NCI-H2171 treated with DMSO at 0.1 percent for 48 hours (cell line): ENCODE measurements at regions not wholly inside any gene's neighbourhood (a gene's known extent, or its start where the extent isn't known, plus 50 kb on each side); places are given as distances from the start of the nearest gene placed in this dataset.

Experiments
- DNase-seq: peaks from one replicate; lab custom pipeline; 2025; lab: John Stamatoyannopoulos, UW

- DNase-seq: peak; percentile 88
These were observed 61.3 kb downstream of the PMAIP1 start for GRCh38 chr18:59961070-59961469.

DNA sequence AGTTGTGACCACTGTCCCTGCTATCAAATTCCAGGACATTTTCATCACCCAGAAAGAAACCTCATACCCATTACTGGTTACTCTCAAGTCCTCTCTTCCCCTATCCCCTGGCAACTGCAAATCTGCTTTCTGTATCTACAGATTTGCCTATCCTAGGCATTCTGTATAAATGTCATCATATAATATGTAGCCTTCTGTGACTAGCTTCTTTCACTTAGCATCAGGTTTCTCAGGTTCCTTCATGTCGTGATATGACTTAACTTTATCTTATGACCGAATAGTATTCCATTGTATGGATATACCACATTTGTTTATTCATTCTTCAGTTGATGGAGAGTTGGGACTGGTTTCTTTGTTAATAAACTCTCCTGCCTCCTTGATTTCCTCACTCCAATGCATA, 60.5 kb downstream of the PMAIP1 start:
- no peak for DNase-seq

DNA sequence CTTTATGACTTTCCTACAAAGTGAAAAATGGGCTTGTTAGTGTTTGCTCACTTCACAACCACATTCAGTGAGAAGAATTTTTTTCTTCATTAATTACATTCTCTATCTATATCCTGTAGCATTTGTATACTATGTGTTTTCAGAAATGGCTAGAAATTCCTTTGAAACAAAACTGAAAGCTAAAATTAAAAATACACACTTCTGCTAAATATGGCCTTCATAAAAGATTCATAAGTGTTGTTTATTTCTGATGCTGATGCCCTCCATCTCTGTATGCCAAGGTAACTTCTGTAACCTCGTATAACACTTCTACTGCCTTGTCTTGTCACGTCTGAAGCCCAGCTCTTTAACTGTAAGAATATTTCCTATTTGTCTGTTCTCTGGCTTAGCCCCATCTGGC, 59.8 kb downstream of the PMAIP1 start:
- peak; percentile 34 for DNase-seq

DNA sequence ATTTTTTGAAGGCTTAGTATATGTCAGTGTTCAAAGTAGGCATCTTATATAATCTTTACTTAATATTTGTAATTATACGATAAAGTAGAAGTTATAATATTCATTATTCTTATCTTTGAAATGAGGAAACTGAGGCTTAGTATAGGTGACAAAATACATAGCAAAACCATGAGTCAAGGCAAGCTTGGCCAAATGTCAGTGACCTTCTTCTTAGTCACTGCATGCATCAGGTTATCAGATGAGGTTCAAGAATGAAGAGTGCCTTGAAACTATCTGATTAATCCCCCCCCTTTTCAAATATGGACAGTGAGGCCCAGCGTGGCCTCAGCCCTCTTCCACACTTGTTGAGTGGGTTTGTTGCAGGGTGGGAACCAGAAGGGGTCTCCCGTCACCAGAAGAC, 59.3 kb downstream of the PMAIP1 start:
- no peak for DNase-seq

DNA sequence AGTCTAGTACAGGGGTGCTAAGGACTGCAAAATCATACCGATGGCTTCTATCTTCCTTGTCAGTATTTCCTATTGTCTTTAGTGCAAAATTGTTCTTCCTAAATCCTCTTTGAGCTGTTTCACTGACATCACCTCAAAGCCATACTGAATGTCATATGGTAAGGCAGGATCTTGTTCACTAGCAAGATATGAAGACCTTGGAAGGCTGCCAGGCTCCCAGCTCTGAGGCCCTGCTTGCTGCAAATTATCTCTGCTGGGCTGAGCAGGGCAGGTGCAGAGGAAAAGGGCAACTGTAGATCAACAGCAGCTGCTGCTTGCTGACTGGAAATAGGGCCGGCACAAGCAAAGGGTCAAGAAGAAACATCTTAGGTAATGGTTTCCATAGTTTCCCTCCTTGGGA, 58.2 kb downstream of the PMAIP1 start:
- DNase-seq: peak; percentile 98

GRCh38 chr18:59954755-59955156, 55.0 kb downstream of the PMAIP1 start:
- DNase-seq: no peak

DNA sequence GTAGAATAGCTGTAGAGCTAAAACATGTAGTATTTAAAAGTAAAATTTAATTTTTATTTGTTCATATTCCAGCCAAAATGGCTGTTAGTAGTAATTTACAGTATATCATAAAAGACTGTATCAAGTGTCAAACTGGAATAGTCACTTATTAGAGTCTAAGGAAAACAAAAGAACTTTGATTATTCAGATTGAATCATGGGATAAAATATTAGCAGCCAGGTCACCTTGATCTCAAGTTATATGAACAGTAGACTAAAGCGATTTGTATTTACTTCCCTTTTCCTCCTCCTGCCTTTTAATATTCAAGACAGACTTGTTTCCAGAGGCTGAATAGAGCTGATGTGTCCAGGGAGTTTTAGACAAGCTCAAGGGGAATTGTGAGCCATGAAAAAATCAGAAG, 54.4 kb downstream of the PMAIP1 start:
- DNase-seq: no peak
